ENCODE measurements at regions not wholly inside any gene's neighbourhood (a gene's known extent, or its start where the extent isn't known, plus 50 kb on each side); places are given as distances from the start of the nearest gene placed in this dataset.
"Not testable (repeated sequence)": the region's sequence is repeated elsewhere in the genome, so short reads cannot be mapped to it uniquely, and the experiment has no call there.

DNA sequence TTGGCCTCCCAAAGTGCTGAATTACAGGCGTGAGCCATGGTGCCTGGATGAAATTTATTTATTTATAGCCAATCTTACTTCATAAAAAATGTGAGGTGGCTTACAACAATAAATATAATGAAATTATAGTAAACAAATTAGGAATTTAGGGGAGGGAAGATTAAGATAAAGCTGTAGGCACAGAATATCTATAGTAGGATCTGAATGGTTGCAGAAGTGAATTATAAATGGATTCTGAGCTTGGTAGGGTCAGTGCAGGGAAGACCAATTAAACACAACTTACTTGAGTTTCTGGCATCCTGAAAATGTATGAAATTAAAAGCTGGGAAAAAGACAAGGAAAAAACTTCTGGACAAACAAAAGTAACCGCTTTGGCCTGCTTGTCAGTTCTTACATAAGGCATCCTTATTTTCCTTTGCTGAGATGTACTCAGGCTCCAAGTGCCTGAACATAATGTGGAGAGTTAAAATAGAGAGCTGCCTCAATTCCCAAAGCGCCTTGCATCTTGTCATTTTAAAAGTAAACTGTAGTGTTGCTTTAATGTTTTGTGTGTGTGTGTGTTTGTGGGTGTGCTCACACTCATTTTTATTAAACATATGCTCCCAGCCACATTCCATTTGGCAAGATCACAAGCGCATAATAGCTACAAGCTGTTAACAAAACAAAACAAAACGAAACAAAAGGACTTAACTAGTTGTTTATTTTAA is 247.3 kb downstream of the S1PR1 start:
- DNase-seq (ENCODE audit: low spot score) = no peak

DNA sequence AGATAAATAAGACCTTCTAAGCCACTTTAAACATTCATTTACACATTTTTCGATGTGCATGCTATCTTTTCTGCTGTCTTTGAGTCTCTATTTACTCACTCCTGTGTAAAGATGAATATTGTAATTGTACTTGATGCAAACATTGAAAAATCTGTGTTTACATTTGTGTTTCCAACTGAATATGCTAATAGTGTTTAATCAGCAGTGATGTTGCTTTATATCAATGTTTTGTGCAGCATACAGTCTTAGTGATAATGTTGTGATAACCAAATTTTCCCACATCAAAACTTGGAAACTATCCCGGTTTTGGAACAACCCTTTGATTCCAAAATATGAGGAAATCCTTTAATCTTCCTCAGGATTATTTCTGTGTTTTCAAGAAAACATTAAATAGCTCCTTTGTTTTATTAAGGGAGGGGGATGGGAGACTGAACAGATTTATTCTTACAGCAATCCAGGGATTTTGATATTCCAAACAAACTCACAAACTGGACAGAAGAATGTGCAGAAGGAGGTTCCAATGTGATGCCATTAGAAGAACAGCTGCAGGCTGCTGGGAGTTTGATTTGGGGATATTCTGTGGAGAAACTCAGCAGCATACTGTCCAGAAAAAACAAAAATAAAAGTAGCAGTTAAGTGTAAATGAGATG is 248.0 kb downstream of the S1PR1 start:
- DNase-seq (ENCODE audit: low spot score) = peak; percentile 43

- DNase-seq (ENCODE audit: low spot score) = no peak
Measured at GRCh38 chr1:101485712-101486111, 248.9 kb downstream of the S1PR1 start.

DNA sequence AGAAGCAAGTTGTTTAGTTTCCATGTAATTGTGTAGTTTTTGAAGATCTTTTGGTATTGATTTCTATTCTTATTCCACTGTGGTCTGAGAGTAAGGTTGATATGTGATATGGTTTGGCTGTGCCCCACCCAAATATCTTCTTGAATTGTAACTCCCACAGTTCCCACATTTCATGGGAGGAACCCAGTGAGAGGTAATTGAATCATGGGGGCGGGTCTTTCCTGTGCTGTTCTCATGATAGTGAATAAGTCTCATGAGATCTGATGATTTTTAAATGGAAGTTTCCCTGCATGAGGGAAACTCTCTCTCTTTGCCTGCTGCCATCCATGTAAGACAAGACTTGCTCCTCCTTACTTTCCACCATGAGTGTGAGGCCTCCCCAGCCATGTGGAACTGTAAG is 255.3 kb downstream of the S1PR1 start:
- not testable (repeated sequence) for DNase-seq (ENCODE audit: low spot score)

GRCh38 chr1:101493920-101494319 is 257.1 kb downstream of the S1PR1 start:
- not testable (repeated sequence) for DNase-seq (ENCODE audit: low spot score)

GRCh38 chr1:101496109-101496508 is 259.3 kb downstream of the S1PR1 start:
- DNase-seq (ENCODE audit: low spot score) = no peak

GRCh38 chr1:101497881-101498559 is 261.2 kb downstream of the S1PR1 start:
- no peak for DNase-seq (ENCODE audit: low spot score)

GRCh38 chr1:101504106-101504505 is 267.3 kb downstream of the S1PR1 start:
- not testable (repeated sequence) for DNase-seq (ENCODE audit: low spot score)

- not testable (repeated sequence) for DNase-seq (ENCODE audit: low spot score)
Measured at GRCh38 chr1:101505240-101505639, 268.4 kb downstream of the S1PR1 start.

GRCh38 chr1:101506541-101507164 is 269.8 kb downstream of the S1PR1 start:
- peak; percentile 59 for DNase-seq (ENCODE audit: low spot score)

DNA sequence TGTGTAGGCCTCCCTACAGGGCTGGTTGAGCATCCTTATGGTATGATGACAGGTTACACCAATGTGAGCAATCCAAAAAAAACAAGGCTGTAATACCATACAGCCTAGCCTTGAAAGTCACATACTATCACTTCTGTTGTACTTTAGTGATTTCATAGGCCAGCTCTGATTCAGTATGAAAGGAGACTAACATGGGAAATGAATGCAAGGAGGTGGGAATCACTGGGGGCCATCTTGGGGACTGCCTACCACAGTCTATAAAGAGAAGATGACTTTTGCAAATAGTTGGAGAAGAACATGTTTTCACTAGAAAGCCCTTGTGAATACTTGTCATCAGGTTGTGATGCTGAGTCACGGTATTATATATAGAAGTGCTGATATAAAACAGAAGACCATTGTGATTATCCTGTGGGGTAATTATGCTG is 270.7 kb downstream of the S1PR1 start:
- peak; percentile 74 for DNase-seq (ENCODE audit: low spot score)

- no peak for DNase-seq (ENCODE audit: low spot score)
Measured at GRCh38 chr1:101508913-101509312, 272.1 kb downstream of the S1PR1 start.

- no peak for DNase-seq (ENCODE audit: low spot score)
Measured at GRCh38 chr1:101509370-101509769, 272.6 kb downstream of the S1PR1 start.

- DNase-seq (ENCODE audit: low spot score) = no peak
Measured at GRCh38 chr1:101511202-101511891, 274.5 kb downstream of the S1PR1 start.

DNA sequence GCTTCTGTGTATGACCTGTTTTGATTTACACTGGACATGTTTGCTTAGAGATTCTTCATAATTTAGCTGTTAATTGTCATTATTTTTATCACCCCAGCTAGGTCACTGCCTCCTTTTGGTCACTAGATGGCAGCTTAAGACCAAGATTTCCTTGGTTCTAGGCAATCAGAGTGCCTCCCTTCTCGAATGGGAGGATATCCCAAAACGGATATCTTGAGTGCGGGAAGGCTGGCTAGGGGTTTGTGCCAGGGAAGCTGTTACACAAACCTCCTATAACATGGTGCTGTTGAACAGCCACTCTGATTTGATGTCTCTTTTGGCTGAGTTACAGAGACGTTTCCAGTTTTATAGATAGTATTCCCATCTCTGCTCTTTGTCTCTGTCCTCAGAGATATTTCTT is 283.5 kb downstream of the S1PR1 start:
- peak; percentile 25 for DNase-seq (ENCODE audit: low spot score)

- DNase-seq (ENCODE audit: low spot score) = no peak
Measured at GRCh38 chr1:101522486-101522885, 285.7 kb downstream of the S1PR1 start.

GRCh38 chr1:101526813-101527212 is 290.0 kb downstream of the S1PR1 start:
- no peak for DNase-seq (ENCODE audit: low spot score)

GRCh38 chr1:101532377-101532776 is 295.6 kb downstream of the S1PR1 start:
- no peak for DNase-seq (ENCODE audit: low spot score)

DNA sequence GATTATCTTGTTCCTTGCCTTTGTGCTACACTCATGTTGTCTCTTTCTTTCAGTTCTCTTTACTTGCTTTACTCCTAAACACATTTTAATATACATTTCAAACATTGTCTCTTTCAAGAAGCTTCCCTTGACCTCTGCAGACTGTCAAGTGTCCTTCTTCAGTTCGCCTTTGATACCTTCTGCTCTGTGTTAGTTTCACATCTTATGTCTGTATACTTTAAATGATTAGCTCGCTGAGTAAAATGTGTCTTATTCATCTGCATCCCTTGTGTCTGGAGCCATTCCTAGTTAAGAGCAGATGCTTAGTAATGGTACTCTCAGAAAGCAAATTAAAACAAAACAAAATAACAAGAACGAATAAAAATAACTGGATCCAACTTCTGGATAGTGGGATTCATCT is 303.3 kb downstream of the S1PR1 start:
- DNase-seq (ENCODE audit: low spot score) = no peak

GRCh38 chr1:101546885-101547284 is 310.1 kb downstream of the S1PR1 start:
- no peak for DNase-seq (ENCODE audit: low spot score)

GRCh38 chr1:101547357-101547756 is 310.5 kb downstream of the S1PR1 start:
- DNase-seq (ENCODE audit: low spot score) = no peak

GRCh38 chr1:101548376-101548775 is 311.6 kb downstream of the S1PR1 start:
- peak; percentile 6 for DNase-seq (ENCODE audit: low spot score)
